ENCODE measurements at regions not wholly inside any gene's neighbourhood (a gene's known extent, or its start where the extent isn't known, plus 50 kb on each side); places are given as distances from the start of the nearest gene placed in this dataset.
"Not testable (repeated sequence)": the region's sequence is repeated elsewhere in the genome, so short reads cannot be mapped to it uniquely, and the experiment has no call there.

GRCh38 chr1:83457735-83458248 lies 541.1 kb downstream of the TTLL7 start:
- not testable (repeated sequence) for H3K4me3 ChIP-seq, H3K27ac ChIP-seq

GRCh38 chr1:83457281-83457680 lies 541.7 kb downstream of the TTLL7 start:
- H3K36me3 ChIP-seq; H3K27me3 ChIP-seq; intact Hi-C loops (cut with DNase I; ENCODE audit: low total_unique reads); DNase-seq; H3K4me3 ChIP-seq; H3K27ac ChIP-seq; H3K9me3 ChIP-seq; H3K4me1 ChIP-seq: not testable (repeated sequence)

More at GRCh38 chr1:83457735-83458248, 541.1 kb downstream of the TTLL7 start:
- H3K9me3 ChIP-seq; intact Hi-C loops (cut with DNase I; ENCODE audit: low total_unique reads); DNase-seq; H3K27me3 ChIP-seq; H3K36me3 ChIP-seq; H3K4me1 ChIP-seq: not testable (repeated sequence)

GRCh38 chr1:83455753-83456152 lies 543.2 kb downstream of the TTLL7 start:
- H3K4me3 ChIP-seq; H3K27ac ChIP-seq; DNase-seq; H3K9me3 ChIP-seq; H3K36me3 ChIP-seq; intact Hi-C loops (cut with DNase I; ENCODE audit: low total_unique reads); H3K4me1 ChIP-seq; H3K27me3 ChIP-seq: not testable (repeated sequence)

- H3K4me1 ChIP-seq; intact Hi-C loops (cut with DNase I; ENCODE audit: low total_unique reads); H3K27me3 ChIP-seq; H3K36me3 ChIP-seq; H3K27ac ChIP-seq; DNase-seq; H3K4me3 ChIP-seq; H3K9me3 ChIP-seq: not testable (repeated sequence)
These were observed 553.1 kb downstream of the TTLL7 start for GRCh38 chr1:83445873-83446272.

- H3K9me3 ChIP-seq; H3K4me3 ChIP-seq; H3K36me3 ChIP-seq; H3K4me1 ChIP-seq; intact Hi-C loops (cut with DNase I; ENCODE audit: low total_unique reads); DNase-seq; H3K27me3 ChIP-seq; H3K27ac ChIP-seq: not testable (repeated sequence)
These were observed 556.5 kb downstream of the TTLL7 start for GRCh38 chr1:83442412-83442811.

- H3K27ac ChIP-seq; H3K4me3 ChIP-seq; H3K27me3 ChIP-seq; H3K9me3 ChIP-seq; DNase-seq; H3K4me1 ChIP-seq; intact Hi-C loops (cut with DNase I; ENCODE audit: low total_unique reads); H3K36me3 ChIP-seq: not testable (repeated sequence)
These were observed 558.3 kb downstream of the TTLL7 start for GRCh38 chr1:83440586-83440985.

GRCh38 chr1:83440021-83440420 lies 558.9 kb downstream of the TTLL7 start:
- H3K27ac ChIP-seq; H3K9me3 ChIP-seq; intact Hi-C loops (cut with DNase I; ENCODE audit: low total_unique reads); H3K36me3 ChIP-seq; DNase-seq; H3K27me3 ChIP-seq; H3K4me3 ChIP-seq; H3K4me1 ChIP-seq: not testable (repeated sequence)

- H3K27me3 ChIP-seq; H3K4me3 ChIP-seq; DNase-seq; intact Hi-C loops (cut with DNase I; ENCODE audit: low total_unique reads); H3K36me3 ChIP-seq; H3K9me3 ChIP-seq; H3K4me1 ChIP-seq; H3K27ac ChIP-seq: not testable (repeated sequence)
These were observed 560.6 kb downstream of the TTLL7 start for GRCh38 chr1:83438316-83438715.

GRCh38 chr1:83435336-83435735 lies 563.6 kb downstream of the TTLL7 start:
- intact Hi-C loops (cut with DNase I; ENCODE audit: low total_unique reads); H3K4me1 ChIP-seq: not testable (repeated sequence)

GRCh38 chr1:83427566-83427965 lies 571.4 kb downstream of the TTLL7 start:
- H3K4me3 ChIP-seq; DNase-seq; H3K36me3 ChIP-seq; H3K27ac ChIP-seq; H3K27me3 ChIP-seq; H3K9me3 ChIP-seq; intact Hi-C loops (cut with DNase I; ENCODE audit: low total_unique reads); H3K4me1 ChIP-seq: not testable (repeated sequence)

More at GRCh38 chr1:83435336-83435735, 563.6 kb downstream of the TTLL7 start:
- not testable (repeated sequence) for H3K27ac ChIP-seq, H3K9me3 ChIP-seq, H3K4me3 ChIP-seq, H3K36me3 ChIP-seq, H3K27me3 ChIP-seq, DNase-seq

- intact Hi-C loops (cut with DNase I; ENCODE audit: low total_unique reads); H3K27me3 ChIP-seq; H3K9me3 ChIP-seq; H3K4me3 ChIP-seq; H3K27ac ChIP-seq; H3K36me3 ChIP-seq; H3K4me1 ChIP-seq; DNase-seq: not testable (repeated sequence)
These were observed 575.5 kb downstream of the TTLL7 start for GRCh38 chr1:83423382-83423781.

All from uterus (tissue), 3 donors.